ENCODE measurements at regions not wholly inside any gene's neighbourhood (a gene's known extent, or its start where the extent isn't known, plus 50 kb on each side); places are given as distances from the start of the nearest gene placed in this dataset.

DNA sequence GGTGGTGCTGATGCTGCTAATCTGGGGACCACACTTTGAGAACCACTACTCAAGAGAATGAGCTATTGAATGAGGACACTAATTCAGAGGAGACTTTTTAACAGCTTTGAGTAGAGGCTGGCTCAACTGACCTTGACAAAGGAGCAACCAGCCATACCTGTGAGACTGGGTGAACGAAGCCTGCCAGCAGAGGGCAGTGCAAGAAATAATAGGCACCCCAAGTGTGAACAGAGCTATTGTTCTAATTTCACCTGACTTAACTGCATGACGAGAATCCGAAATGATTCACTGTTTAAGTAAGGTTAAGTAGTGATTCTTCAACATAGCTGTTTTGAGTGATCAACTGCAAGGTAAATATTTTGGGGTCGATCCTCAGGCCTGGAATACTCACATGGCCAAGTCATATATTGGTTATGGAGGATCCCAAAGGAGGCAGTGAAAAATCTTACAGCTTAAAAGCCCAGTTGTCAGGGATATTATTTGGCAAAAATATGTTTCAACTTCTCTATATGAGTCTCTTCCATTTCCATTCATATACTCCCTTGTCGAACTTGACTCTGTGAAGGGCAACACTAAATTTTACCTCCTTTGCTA, 550.5 kb upstream of the MARCKS start:
- no peak for TF ChIP-seq REST (IDR thresholded peaks at IDR 0.05; ENCODE audit: insufficient read depth in 1 of 2, low read depth in 2 of 2, low read length in 2 of 2)
- TF ChIP-seq SIN3A (IDR thresholded peaks at IDR 0.05; ENCODE audit: borderline replicate concordance, insufficient read depth, low read length), result no peak
